IMR-90 (cell line): ENCODE measurements at regions not wholly inside any gene's neighbourhood (a gene's known extent, or its start where the extent isn't known, plus 50 kb on each side); places are given as distances from the start of the nearest gene placed in this dataset.

ENCODE experiments used
- ATAC-seq: fragments of 200-7000 bp; cut with Tn5 transposase; 2 replicates; pipeline ENCODE4 v1.9.1; 2020; ENCODE audit warnings: low read depth, mild to moderate bottlenecking, moderate library complexity
- BruUV-seq: library from RNA; stranded (reverse); fragments of 400-500 nt; replicated peaks from 2 replicates; lab custom pipeline; 2021; lab: Mats Ljungman, UMichigan
- CTCF ChIA-PET: fragments of 300-600 bp; formaldehyde crosslinking; extraction: SDS; loops from one replicate; lab custom pipeline; 2021; ENCODE audit warnings: antibody characterized with exemption; lab: Yijun Ruan, JAX
- POLR2A ChIA-PET: fragments of 300-600 bp; sonication (Branson Sonifier 250); formaldehyde crosslinking; loops from one replicate; lab custom pipeline; 2022; ENCODE audit warnings: antibody characterized with exemption; ENCODE audit not compliant: unreplicated experiment; lab: Charles Lee
- DNase-seq: peaks from one replicate; pipeline ENCODE4 v3.0.0; 2013
- H2AFZ ChIP-seq: replicated peaks from 2 replicates; pipeline ENCODE3; 2013; ENCODE audit warnings: low read length, mild to moderate bottlenecking; ENCODE audit not compliant: poor library complexity
- H2AK5ac ChIP-seq: 2 replicates; pipeline ENCODE4 v1.6.1; 2013; ENCODE audit warnings: low read depth, low read length, inconsistent platforms
- H2AK9ac ChIP-seq: replicated peaks from 2 replicates; pipeline ENCODE3; 2013; ENCODE audit warnings: mild to moderate bottlenecking, low read depth, low read length, moderate library complexity; ENCODE audit not compliant: poor library complexity
- H2BK120ac ChIP-seq: 2 replicates; pipeline ENCODE4 v1.6.1; 2013; ENCODE audit warnings: low read depth, low read length, inconsistent platforms
- H2BK15ac ChIP-seq: 3 replicates; pipeline ENCODE4 v1.6.1; 2013; ENCODE audit warnings: low read depth, low read length, inconsistent platforms
- H2BK20ac ChIP-seq: 2 replicates; pipeline ENCODE4 v1.6.1; 2013; ENCODE audit warnings: low read depth, mild to moderate bottlenecking, inconsistent platforms, low read length, moderate library complexity
- H2BK5ac ChIP-seq: 2 replicates; pipeline ENCODE4 v1.6.1; 2013; ENCODE audit warnings: mild to moderate bottlenecking, low read depth, low read length, inconsistent platforms; ENCODE audit not compliant: poor library complexity, severe bottlenecking
- H3K14ac ChIP-seq: replicated peaks from 2 replicates; pipeline ENCODE4 v1.6.1; 2013; ENCODE audit warnings: low read depth, low read length, inconsistent platforms
- H3K18ac ChIP-seq: 2 replicates; pipeline ENCODE4 v1.6.1; 2013; ENCODE audit warnings: low read depth, low read length, control low read depth
- H3K23ac ChIP-seq: 2 replicates; pipeline ENCODE4 v1.6.1; 2013; ENCODE audit warnings: low read depth, low read length, inconsistent platforms
- H3K27ac ChIP-seq: 2 replicates; pipeline ENCODE4 v1.5.1; 2013; ENCODE audit warnings: mild to moderate bottlenecking, control low read depth, low read length; ENCODE audit not compliant: insufficient read depth
- H3K27me3 ChIP-seq: 2 replicates; pipeline ENCODE4 v1.6.1; 2013; ENCODE audit warnings: low read length; ENCODE audit not compliant: control insufficient read depth, insufficient read depth
- H3K36me3 ChIP-seq: 2 replicates; pipeline ENCODE4 v1.6.1; 2013; ENCODE audit warnings: low read length, mixed read lengths; ENCODE audit not compliant: control insufficient read depth, insufficient read depth
- H3K4ac ChIP-seq: 2 replicates; pipeline ENCODE4 v1.6.1; 2013; ENCODE audit warnings: low read depth, low read length, inconsistent platforms
- H3K4me1 ChIP-seq: 2 replicates; pipeline ENCODE4 v1.6.1; 2013; ENCODE audit warnings: low read length, mixed read lengths; ENCODE audit not compliant: control insufficient read depth, insufficient read depth
- H3K4me2 ChIP-seq: 2 replicates; pipeline ENCODE4 v1.6.1; 2013; ENCODE audit warnings: low read depth, mild to moderate bottlenecking, control low read depth, low read length, moderate library complexity
- H3K4me3 ChIP-seq: 2 replicates; pipeline ENCODE4 v1.5.1; 2013; ENCODE audit warnings: low read depth, mild to moderate bottlenecking, control low read depth, low read length, moderate library complexity; ENCODE audit not compliant: insufficient read depth
- H3K56ac ChIP-seq: 2 replicates; pipeline ENCODE4 v1.6.1; 2013; ENCODE audit warnings: low read length, inconsistent platforms; ENCODE audit not compliant: insufficient read depth; ENCODE audit errors: extremely low read depth
- H3K79me1 ChIP-seq, 2 experiments: 2 replicates each; pipeline ENCODE4 v1.6.1; 2013; ENCODE audit warnings: low read length in 2 of 2, inconsistent platforms in 1 of 2, low read depth in 1 of 2
- H3K9ac ChIP-seq: 2 replicates; pipeline ENCODE4 v1.6.1; 2013; ENCODE audit warnings: low read depth, low read length, control low read depth
- H3K9me1 ChIP-seq: 2 replicates; pipeline ENCODE4 v1.6.1; 2013; ENCODE audit warnings: low read length, inconsistent platforms; ENCODE audit not compliant: insufficient read depth
- H3K9me3 ChIP-seq: 2 replicates; pipeline ENCODE4 v1.6.1; 2013; ENCODE audit warnings: low read length; ENCODE audit not compliant: control insufficient read depth, insufficient read depth
- H4K20me1 ChIP-seq: 2 replicates; pipeline ENCODE4 v1.6.1; 2013; ENCODE audit warnings: low read length, inconsistent platforms; ENCODE audit not compliant: insufficient read depth
- H4K5ac ChIP-seq: 2 replicates; pipeline ENCODE4 v1.6.1; 2013; ENCODE audit warnings: mild to moderate bottlenecking, low read depth, low read length, control low read depth
- H4K8ac ChIP-seq, 2 experiments: 2 replicates each; pipeline ENCODE4 v1.6.1; 2013; ENCODE audit warnings: low read depth in 2 of 2, low read length in 2 of 2, control low read depth in 1 of 2, inconsistent platforms in 1 of 2
- H4K91ac ChIP-seq: 2 replicates; pipeline ENCODE4 v1.6.1; 2013; ENCODE audit warnings: low read depth, low read length, inconsistent platforms; ENCODE audit not compliant: insufficient read depth
- CEBPB ChIP-seq: IDR thresholded peaks from 2 replicates; pipeline ENCODE4 v1.6.1; 2012; ENCODE audit warnings: low read depth, low read length, improper control_type of control experiment
- CHD1 ChIP-seq: IDR thresholded peaks from 2 replicates; pipeline ENCODE4 v1.6.1; 2012; ENCODE audit warnings: low read depth, low read length, improper control_type of control experiment
- FOS ChIP-seq: fragments of 150-350 bp; IDR thresholded peaks from 2 replicates; pipeline ENCODE4 v1.6.1; 2016; ENCODE audit warnings: low read depth, low read length
- MAZ ChIP-seq: IDR thresholded peaks from 2 replicates; pipeline ENCODE4 v1.6.1; 2012; ENCODE audit warnings: low read depth, mild to moderate bottlenecking, low read length, improper control_type of control experiment, moderate library complexity, borderline replicate concordance
- NFE2L2 ChIP-seq: fragments of 150-350 bp; IDR thresholded peaks from 2 replicates; pipeline ENCODE4 v1.6.1; 2016; ENCODE audit warnings: low read depth, mild to moderate bottlenecking, low read length
- POLR2A ChIP-seq: IDR thresholded peaks from 2 replicates; pipeline ENCODE4 v1.6.1; 2012; ENCODE audit warnings: mild to moderate bottlenecking, low read depth, low read length
- RAD21 ChIP-seq: IDR thresholded peaks from 2 replicates; pipeline ENCODE4 v1.6.1; 2012; ENCODE audit warnings: low read length, improper control_type of control experiment
- RCOR1 ChIP-seq: IDR thresholded peaks from 2 replicates; pipeline ENCODE4 v1.6.1; 2012; ENCODE audit warnings: mild to moderate bottlenecking, low read length, improper control_type of control experiment; ENCODE audit not compliant: insufficient replicate concordance
- RFX5 ChIP-seq: IDR thresholded peaks from 2 replicates; pipeline ENCODE4 v1.8.0; 2012; ENCODE audit warnings: low read depth, mild to moderate bottlenecking, low read length, moderate library complexity
- SMC3 ChIP-seq: fragments of 150-350 bp; IDR thresholded peaks from 2 replicates; pipeline ENCODE4 v1.6.1; 2016; ENCODE audit warnings: low read depth, mild to moderate bottlenecking, antibody characterized with exemption, low read length, moderate library complexity
- WGBS, 2 experiments: methylation state at CpG; one replicate each; pipeline versions ENCODE4 v1.1.5 to v1.1.7; 2013; ENCODE audit warnings: missing lambda C conversion rate in 2 of 2; ENCODE audit not compliant: insufficient read length in 1 of 2; ENCODE audit errors: extremely low coverage in 2 of 2; 5-methylcytosine and 5-hydroxymethylcytosine counted together
- dilution Hi-C: fragments of 300-500 bp; cut with HindIII; formaldehyde crosslinking; loops from one replicate; pipeline ENCODE4 v1.14.3; 2018; ENCODE audit warnings: low sequenced_read_pairs; ENCODE audit not compliant: unreplicated experiment
- in situ Hi-C: fragments of 300-500 bp; cut with MboI; formaldehyde crosslinking; loops from 3 replicates; pipeline ENCODE4 v1.14.3; 2019; ENCODE audit warnings: low sequenced_read_pairs, inconsistent platforms, mixed read lengths
- intact Hi-C: fragments of 100-400 bp; cut with micrococcal nuclease; formaldehyde crosslinking; loops from 2 replicates; pipeline ENCODE4 v1.10.0; 2022
- TF ChIP-seq, protein P1 (sequence below): fragments of 150-350 bp; IDR thresholded peaks from 2 replicates; pipeline ENCODE4 v1.6.1; 2017; ENCODE audit warnings: mild to moderate bottlenecking, antibody characterized with exemption, low read length, low read depth
- TF ChIP-seq, protein P2 (sequence below): fragments of 150-350 bp; IDR thresholded peaks from 2 replicates; pipeline ENCODE4 v1.6.1; 2016; ENCODE audit warnings: low read depth, mild to moderate bottlenecking, low read length, moderate library complexity, borderline replicate concordance
- TF ChIP-seq, protein P3 (sequence below): conservative IDR thresholded peaks from 2 replicates; pipeline ENCODE4 v1.5.1; 2012; ENCODE audit warnings: mild to moderate bottlenecking, low read depth, low read length, improper control_type of control experiment

DNA sequence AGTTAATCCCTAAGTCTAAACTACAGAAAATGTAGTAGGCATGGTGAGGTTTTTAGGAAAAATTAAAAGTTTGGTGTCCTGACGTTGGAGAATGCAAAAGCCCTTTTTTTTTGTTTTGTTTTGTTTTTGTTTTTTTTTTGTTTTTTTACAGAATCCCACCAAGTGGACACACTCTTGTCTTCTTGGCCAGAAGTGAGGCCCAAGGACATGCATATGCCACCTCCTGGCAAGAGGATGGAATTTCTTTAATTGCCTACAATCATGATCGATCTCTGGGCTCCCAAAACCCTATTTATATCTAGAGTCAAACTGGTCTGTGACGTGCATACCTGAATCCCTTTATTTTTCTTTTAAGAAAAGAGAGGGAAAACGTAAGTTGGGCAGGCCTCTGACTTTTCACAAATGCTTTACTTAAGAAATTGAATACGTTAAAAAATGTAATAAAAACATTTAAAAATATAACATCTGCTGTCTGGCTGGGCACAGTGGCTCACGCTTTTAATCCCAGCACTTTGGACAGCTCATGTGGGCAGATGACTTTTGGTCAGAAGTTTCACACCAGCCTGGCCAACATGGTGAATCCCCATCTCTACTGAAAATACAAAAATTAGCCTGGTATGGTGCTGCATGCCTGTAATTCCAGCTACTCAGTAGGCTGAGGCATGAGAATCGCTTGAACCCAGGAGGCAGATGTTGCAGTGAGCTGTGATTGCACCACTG is 502.7 kb downstream of the CBLN2 start:
- intact Hi-C loops = no loop called here
- Histone ChIP-seq H4K5ac (no peak overlapping the region), H3K4me3 (no peak overlapping the region), H3K9me1 (no peaks in the 10 kb centered on the region), H3K9me3 (0 out of 2 replicates have a peak, but pooled peaks cover 2% of the 10 kb centered on the region), H2AK9ac (no peak overlapping the region), H3K79me1 (no peaks in the 10 kb centered on the region), H3K36me3 (no peaks in the 10 kb centered on the region), H4K8ac (no peak overlapping the region), H2BK20ac (no peak overlapping the region), H3K4me1 (no peaks in the 10 kb centered on the region), H3K4me2 (no peak overlapping the region), H3K56ac (no peak overlapping the region), H3K27ac (no peak overlapping the region), H3K18ac (no peak overlapping the region), H3K9ac (no peak overlapping the region), H2BK15ac (no peak overlapping the region), H3K4ac (no peak overlapping the region), H3K27me3 (no peaks in the 10 kb centered on the region), H4K20me1 (no peaks in the 10 kb centered on the region), H2AK5ac (no peak overlapping the region), H2AFZ (no peak overlapping the region), H2BK120ac (no peak overlapping the region), H2BK5ac (no peak overlapping the region), H3K23ac (no peak overlapping the region), H4K91ac (no peak overlapping the region), H3K14ac (no peak overlapping the region)
- TF ChIP-seq, protein P1, sequence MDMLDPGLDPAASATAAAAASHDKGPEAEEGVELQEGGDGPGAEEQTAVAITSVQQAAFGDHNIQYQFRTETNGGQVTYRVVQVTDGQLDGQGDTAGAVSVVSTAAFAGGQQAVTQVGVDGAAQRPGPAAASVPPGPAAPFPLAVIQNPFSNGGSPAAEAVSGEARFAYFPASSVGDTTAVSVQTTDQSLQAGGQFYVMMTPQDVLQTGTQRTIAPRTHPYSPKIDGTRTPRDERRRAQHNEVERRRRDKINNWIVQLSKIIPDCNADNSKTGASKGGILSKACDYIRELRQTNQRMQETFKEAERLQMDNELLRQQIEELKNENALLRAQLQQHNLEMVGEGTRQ = no peak
- TF ChIP-seq MAZ = no peak
- TF ChIP-seq, protein P2, sequence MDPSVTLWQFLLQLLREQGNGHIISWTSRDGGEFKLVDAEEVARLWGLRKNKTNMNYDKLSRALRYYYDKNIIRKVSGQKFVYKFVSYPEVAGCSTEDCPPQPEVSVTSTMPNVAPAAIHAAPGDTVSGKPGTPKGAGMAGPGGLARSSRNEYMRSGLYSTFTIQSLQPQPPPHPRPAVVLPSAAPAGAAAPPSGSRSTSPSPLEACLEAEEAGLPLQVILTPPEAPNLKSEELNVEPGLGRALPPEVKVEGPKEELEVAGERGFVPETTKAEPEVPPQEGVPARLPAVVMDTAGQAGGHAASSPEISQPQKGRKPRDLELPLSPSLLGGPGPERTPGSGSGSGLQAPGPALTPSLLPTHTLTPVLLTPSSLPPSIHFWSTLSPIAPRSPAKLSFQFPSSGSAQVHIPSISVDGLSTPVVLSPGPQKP = no peak
- no peak for TF ChIP-seq RFX5
- no peak for TF ChIP-seq SMC3
- TF ChIP-seq FOS = no peak
- TF ChIP-seq CHD1 = no peak
- no peak for TF ChIP-seq NFE2L2
- TF ChIP-seq POLR2A = no peak
- TF ChIP-seq, protein P3, sequence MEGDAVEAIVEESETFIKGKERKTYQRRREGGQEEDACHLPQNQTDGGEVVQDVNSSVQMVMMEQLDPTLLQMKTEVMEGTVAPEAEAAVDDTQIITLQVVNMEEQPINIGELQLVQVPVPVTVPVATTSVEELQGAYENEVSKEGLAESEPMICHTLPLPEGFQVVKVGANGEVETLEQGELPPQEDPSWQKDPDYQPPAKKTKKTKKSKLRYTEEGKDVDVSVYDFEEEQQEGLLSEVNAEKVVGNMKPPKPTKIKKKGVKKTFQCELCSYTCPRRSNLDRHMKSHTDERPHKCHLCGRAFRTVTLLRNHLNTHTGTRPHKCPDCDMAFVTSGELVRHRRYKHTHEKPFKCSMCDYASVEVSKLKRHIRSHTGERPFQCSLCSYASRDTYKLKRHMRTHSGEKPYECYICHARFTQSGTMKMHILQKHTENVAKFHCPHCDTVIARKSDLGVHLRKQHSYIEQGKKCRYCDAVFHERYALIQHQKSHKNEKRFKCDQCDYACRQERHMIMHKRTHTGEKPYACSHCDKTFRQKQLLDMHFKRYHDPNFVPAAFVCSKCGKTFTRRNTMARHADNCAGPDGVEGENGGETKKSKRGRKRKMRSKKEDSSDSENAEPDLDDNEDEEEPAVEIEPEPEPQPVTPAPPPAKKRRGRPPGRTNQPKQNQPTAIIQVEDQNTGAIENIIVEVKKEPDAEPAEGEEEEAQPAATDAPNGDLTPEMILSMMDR = no peak
- no peak for TF ChIP-seq RAD21
- no peak for TF ChIP-seq RCOR1
- TF ChIP-seq CEBPB = no peak
- in situ Hi-C loops = no loop called here
- ATAC-seq (no peak), DNase-seq (no peak)
- BruUV-seq = no TSS peak
- CTCF ChIA-PET = no interaction called here
- POLR2A ChIA-PET = no interaction called here
- dilution Hi-C loops = no loop called here
- no CpG with 5 or more reads among the region's 7 CpGs for WGBS, 2 experiments
